GM19438 (cell line): ENCODE measurements at regions not wholly inside any gene's neighbourhood (a gene's known extent, or its start where the extent isn't known, plus 50 kb on each side); places are given as distances from the start of the nearest gene placed in this dataset.
"Not testable (repeated sequence)": the region's sequence is repeated elsewhere in the genome, so short reads cannot be mapped to it uniquely, and the experiment has no call there.

Experiments
- ATAC-seq: cut with Tn5 transposase; IDR thresholded peaks from one replicate; pipeline ENCODE4 v1.9.1; 2021; ENCODE audit warnings: low read depth; ENCODE audit not compliant: unreplicated experiment

DNA sequence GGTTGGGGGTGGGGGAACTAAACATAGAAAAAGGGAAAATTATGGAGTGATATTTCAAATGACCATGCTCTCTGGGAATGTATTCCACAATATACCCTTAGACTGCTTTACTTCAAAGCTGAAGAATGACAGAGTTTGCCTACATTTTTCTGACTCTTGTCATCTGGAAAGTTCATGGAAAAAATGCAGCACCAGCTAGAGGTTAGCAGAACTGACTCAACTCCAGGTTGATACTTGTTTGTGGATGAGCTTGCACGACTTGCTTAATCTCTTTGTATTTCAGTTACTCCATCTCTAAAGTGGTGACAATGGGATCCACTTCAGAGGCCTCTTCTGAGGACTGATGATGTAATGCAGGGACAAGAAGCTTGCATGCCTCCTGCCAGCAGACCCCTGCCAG is 824.0 kb upstream of the ID2 start:
- no peak for ATAC-seq

DNA sequence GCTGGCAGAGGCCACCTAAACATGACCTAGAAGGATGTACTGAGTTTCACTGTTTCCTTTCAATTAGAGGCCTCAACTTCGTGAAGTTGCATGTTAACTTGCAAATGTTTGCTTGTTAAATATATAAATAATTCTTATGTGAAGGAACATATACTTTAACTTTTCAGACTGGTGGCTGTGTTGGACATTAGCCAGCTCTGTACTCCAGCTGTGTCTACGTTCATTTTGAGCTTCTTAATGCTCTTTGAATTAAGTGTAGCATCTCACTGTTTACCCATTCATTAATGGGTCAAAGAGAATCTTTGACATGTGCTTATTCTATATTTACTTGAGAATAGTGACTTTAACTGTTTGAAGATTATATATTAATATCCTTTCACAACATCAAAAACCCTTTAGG is 823.2 kb upstream of the ID2 start:
- ATAC-seq, result no peak

DNA sequence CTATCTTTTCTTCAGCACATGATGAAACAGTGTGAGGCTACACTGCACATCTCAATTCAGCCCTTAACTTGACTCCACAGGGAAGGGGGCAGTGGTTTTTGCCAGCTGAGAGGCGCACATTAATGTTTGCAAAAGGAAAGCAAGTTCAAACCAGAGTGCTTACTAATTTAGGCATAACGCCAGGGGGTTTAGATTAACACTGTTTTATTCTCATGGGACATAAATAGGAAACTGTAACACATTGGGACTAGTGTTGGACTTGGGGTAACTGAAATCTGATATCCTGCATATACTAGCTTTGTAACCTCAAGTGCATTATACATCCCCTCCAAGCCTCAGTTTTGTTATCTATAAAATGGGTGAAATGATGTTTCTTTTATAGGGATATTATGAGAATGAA is 821.2 kb upstream of the ID2 start:
- no peak for ATAC-seq

DNA sequence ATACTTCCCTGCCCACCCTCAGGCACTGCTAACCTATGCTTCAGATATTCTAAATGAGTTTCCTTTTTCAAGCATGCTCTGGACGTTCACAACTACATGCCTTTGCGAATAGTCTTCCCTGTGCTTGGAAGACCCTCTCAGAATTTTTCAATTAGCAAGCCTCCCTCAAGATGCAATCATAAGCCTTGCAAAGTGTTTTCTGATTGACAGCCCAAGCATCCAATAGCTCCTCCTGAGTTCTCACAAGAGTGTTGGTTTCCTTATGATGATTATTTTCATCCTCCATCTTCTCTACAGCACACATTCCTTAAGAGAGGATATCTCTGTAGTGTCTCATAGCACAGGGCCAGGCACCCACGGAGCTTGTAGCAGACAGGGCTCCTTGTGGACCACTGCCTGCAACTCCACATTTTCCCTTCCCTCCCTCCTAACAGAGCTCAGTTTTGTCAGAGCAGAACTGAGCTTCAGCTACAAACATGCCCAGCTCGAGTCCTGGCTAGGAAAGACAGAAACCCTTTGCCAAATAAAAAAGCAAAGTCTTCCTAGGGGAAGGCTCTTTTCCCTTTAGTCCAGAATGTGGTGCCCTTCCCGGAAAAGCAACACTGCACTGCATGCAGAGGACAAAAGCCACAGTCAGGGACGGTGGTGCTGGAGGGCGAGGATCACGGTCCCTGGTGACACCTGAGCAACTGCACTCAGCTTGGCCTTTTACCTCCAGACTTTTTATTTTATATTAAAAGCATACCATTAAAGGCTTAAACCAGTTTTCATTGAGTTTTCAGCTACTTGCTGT is 819.8 kb upstream of the ID2 start:
- no peak for ATAC-seq

DNA sequence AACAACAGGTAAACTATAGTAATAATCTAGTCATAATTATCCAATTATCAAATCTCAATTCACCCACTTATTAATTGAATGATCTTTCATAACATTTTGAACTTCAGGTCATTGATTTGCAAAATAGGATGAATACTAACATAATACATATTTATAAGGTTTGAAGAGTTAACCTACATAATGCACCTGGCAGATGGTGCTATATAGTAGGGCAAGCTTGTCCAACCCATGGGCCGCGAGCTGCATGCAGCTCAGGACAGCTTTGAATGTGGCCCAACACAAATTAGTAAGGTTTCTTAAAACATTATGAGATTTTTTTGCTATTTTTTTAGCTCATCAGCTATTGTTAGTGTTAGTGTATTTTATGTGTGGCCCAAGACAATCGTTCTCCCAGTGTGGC is 815.8 kb upstream of the ID2 start:
- ATAC-seq, result no peak

DNA sequence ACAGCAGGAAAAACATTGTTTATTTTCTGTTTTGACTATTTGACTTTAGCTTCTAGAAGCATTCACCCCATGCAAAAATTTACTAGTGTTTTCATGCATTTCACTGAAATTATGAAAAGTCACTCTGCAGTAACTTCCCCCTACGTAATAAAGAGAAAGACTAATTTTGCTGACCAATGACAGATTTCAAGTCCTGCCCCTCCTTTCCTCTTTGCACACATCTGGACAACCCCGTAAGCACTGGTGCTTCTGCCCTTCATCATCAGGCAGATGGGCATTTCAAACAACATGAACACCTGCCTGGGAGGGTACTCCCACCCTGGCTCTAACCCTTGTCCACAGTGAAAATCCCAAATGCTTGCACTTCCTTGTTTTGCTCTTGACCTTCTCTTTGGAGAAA is 815.0 kb upstream of the ID2 start:
- ATAC-seq, result no peak

DNA sequence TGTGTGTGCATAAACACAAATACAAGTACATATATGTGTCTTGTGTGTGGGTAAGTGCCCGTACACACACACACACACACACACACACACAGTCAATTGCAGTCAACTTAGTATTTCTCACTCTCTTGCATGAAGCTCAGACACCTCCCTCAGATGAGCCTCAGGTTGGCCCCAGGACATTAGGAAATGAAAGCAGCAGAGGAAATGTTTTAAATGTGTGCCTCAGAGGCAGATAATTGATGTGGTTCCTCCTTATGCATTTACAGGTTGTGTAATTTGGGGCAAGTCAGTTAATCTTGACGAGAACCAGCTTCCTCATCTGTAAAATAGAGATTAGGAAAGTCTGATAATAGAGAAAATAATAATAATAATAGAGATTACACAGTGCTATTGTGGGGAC is 814.0 kb upstream of the ID2 start:
- ATAC-seq, result no peak

DNA sequence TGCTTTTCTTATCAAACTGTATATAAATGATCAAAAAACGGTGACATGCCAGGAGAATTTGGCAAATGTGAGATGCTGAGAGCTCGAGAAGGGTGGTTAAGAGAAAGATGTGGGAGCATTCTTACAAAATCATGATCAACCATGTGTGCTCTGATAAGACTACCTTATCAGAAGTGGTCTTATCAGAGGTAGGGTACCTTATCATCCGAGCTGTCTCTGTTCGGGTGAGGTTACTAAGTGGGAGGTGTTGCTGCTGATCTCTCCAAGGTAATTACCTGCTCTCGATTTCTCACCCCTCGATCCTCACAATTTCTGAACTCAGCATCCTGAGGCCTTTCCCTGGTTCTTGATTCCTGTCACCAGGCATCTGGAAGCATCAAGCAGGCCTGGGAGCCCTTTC is 813.0 kb upstream of the ID2 start:
- no peak for ATAC-seq

DNA sequence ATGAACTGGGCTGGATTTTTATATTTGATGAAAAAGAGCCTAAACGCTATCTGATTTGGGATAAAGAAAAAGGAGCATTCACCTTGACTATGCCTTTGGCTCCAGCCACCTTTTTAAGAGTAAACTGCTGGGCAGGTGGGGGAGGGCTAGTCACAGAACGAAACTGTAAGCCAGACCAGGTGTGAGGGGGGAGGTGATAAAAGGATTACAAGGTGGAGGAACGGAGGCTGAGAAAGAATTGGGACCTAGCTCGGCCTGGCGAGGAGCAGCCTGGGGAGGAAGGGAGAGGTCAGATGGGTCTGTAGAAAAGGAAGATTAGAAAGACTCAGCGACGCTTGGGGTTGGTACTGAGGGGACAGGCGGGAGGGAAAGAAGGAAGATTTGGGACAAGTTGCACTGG is 805.4 kb upstream of the ID2 start:
- not testable (repeated sequence) for ATAC-seq

DNA sequence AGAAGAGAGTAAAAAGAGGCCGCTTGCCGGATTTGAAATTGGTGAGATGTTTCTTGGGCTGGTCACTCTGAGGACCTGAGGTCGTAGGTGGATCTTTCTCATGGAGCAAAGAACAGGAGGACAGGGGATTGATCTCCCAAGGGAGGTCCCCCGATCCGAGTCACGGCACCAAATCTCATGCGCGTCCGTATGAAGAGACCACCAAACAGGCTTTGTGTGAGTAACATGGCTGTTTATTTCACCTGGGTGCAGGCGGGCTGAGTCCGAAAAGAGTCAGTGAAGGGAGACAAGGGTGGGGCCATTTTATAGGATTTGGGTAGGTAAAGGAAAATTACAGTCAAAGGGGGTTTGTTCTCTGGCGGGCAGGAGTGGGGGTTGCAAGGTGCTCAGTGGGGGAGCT is 803.6 kb upstream of the ID2 start:
- ATAC-seq, result not testable (repeated sequence)

DNA sequence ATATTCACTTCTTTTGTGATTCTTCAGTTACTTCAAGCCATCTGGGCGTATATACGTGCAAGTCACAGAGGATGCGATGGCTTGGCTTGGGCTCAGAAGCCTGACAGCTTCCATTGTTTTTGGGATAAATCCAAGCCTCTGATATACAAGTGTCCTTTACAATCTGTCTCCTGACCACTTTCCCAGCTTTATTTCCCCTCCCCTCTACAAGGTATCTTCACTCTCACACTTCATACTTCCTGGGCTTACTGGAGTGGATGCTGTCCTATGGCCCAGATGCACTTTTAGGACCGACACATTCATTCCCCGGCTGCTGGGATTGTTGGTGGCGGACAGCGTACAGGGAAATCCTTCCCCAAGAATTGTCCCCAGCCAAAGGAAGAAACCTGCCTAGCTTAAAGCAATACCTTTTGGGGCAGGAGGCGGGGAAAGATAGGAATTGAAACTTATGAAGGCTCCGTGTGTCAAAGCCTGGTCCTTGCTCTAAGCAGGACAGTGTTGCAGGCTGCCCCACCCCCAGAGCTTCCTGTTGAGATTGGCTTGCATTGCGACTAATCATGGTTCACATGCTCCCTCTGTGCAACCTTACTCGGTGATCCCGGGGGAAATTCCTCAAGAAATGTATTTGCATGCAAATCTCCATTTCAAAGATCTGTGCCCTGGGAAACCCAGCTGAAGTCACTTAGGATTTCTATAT is 802.9 kb upstream of the ID2 start:
- ATAC-seq, result no peak

DNA sequence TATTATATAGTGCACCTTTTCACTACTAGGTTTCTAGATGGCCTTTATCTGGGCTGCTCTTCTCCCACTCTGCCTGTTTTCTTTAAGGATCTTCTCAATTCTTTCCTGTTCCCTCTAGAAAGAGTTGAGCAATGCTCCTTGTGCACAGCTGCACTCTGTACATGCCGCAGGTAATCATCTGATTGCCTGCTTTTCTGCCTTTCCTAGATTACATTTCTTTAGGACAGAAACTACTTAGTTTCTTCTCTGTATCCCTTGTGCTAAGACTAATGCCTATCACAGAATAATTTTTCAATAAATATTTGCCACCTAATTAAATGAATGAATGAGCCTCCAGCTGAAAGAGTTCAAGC is 802.4 kb upstream of the ID2 start:
- no peak for ATAC-seq

DNA sequence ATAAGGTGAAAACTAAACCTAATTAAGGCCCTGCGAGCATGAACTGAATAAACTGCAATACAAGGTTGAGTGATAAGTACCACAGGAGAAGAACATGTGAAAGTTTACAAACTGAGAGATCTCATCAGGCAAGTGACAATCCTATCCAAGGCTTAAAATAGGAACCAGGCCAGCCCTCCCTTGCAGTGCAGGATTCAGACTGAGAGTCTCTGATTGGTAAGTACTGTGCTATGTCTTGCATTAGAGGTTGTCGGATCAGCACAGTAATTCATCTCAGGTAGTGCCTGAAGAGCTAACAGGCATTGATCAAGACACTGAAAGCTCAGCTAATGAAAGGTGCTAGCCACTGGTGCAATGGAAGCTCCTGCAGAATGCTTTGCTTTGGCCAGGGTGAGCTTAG is 801.7 kb upstream of the ID2 start:
- ATAC-seq, result no peak

DNA sequence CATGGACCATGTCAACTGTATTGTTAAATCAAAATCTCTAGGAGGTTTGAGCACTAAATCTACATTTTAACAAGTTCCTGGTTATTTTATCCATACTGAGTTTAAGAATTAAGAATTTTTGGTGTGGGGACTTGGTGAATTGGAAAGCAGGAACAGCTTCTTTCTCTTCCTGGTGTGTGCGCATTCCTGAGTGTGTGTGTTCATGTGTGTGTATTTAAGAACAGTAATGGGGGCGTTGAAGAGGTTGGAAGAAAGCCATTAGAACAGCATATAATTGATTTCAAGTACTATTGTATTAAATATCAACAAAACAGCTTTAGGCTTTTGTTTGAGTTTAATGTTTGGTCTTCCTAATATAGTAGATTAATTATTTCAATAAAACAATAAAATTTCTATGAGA is 801.3 kb upstream of the ID2 start:
- ATAC-seq, result no peak

DNA sequence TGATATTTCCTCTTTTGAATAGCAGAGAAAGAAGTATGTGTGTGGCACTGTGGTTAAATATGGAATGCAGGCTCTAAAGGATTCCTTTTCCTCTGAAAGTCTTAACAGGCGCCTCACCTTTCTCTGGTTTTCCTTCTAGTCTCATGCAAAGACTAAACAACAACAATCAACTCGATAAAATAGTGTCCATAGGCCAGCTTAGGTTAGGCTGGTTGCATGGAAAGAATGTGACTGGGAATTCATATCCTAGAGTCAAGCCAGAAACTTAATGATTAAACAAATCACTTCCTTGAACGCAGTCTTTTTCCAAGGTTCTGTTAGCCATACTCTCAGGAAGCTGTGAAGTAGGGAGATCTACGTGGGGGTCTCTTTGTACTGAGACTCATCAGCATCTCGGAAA is 800.8 kb upstream of the ID2 start:
- no peak for ATAC-seq

DNA sequence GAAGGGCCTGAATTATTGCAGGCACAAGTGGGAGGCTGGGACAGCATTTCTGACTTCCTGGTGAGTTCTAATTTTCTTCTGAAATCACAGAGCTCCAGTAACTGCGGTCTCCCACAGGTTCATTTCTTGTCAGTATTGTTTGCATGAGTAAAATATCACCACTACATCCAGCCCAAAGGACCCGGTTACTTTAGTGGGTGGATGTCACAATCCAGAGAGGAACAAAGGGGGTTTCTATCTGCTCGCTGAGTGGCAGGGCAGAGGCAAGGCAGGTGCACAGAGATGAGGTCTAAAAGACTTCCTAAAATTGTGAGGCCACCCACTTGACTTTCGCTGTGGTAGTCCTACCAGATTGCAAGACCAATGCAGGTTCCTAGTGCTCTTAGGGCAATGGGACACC is 800.4 kb upstream of the ID2 start:
- ATAC-seq, result no peak

DNA sequence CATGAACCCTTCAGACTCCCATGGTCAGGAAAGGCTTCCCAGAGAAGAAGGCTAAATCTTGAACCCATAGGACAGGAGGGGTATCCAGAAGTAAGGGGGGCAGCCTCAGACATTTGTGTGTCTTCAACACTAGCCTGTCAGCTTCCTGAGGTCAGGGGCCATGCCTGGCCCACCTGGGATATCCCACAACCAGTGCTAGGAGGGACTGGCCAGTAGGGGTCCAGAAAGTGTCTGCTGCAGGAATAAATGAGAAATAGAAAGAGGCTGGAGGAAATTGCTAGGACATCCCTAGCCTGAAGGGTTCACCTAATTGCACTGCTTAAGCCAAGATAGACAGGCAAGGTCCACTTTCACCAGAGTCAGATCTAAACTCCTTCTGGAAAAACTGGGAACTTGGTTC is 799.6 kb upstream of the ID2 start:
- ATAC-seq, result no peak

DNA sequence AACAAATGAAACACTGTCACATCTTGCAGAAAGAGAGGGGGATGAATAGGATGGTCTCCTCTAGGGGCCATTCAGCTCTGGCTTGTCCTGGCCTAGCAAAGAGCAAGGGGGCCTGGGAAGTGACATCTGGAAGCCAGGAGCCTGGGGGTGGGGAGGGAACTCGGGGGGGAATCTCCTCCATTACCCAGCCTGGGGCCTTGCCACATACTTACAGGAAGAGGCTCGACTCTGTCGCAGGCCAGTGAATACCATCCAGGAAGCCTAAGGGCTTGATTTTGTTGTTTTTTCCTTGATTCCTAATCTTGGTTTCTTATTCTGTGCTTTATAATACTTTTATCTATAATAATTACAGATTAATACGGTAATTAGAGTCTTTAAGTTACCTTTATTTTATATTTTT is 797.5 kb upstream of the ID2 start:
- ATAC-seq, result no peak

DNA sequence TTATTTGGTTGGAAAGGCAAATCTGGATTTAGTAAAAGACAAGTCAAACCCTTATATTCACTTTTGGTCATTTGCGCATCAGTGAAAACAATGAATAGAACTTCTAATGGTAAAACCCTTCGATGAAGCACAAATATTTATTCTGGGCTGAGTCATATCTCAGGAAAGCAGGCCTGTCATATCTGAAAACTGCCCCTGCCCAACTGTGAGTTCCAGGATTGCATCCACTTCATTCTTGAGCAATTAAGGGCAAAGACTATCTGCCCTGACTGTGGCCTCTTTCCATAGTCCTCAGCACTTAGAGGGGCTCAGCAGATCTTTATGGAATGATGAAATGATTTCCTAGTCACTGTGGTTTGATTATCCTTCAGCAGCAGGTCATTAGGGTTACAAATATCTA is 795.2 kb upstream of the ID2 start:
- ATAC-seq, result no peak

DNA sequence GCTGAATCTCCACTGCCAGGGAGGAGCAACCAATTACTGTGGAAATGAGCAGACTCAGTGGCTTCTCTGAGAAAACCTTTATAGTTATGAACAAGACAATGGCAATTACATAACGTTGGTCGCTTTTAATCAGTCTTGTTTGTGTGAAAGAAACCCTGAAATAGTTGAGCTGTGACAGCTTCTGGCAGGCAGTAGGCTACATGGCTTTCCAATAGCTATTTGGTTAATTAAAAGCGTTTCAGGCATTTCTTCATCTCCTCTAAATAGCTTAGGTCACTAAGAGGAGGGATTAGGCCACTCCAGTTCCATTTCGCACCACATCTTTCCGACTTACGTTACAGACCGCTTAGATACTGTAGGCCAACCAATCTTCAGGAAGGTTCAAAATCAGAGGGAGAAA is 794.4 kb upstream of the ID2 start:
- ATAC-seq, result no peak

DNA sequence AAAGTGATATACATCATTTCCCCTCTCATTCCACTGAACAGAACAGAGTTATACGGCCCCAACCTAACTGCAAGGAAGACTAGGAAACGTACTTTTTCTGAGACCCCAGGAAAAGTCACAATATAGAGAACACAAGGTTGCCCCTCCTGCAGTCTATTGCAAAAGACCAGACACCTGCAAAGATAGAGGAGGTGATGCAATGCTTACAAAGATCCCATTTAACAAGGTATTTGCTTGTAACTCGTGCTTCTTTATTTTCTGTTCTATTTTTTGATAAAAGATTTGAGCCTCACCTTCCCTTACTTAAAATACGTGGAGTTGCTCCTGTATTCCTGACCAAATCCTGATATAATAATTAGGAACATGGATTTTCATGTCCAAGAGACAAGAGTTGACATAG is 793.0 kb upstream of the ID2 start:
- no peak for ATAC-seq

DNA sequence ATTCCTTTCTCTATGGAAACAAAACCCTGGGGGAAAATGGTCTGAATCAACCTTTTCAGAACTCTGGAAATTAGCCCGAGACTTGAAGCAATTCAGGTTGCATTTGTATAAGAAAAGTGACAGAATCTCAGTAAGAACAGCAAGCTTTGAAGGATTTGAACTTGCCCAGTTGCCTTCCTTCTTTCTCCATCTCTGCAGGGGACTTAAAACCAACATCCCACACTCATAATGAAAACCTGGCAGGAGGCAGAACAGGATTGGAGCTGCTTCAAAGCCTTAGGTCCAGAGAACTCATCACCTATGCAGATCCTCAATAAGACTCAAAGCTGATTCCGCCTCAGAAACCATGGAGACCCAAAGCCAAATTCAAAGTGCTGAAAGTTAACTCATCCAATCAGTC is 790.5 kb upstream of the ID2 start:
- no peak for ATAC-seq

DNA sequence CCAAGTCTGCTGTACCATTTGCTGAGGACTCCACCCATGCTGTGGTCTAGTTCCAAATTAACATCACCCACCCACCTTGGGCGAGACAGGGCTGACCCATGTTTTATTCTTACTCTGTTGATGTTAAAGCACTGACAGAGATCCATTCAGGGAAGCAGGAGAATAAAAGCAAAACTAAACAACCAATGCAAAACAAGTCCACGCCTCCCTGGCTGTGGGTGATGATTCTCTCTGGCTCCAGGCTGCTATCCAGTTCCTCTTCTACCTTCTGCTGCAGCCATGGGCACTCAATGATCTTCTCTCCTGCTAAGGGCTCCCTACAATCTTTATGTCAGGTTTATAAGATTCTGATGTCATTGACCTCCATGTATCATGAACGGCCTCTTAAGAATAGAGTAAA is 786.6 kb upstream of the ID2 start:
- ATAC-seq, result no peak
